ENCODE measurements at regions not wholly inside any gene's neighbourhood (a gene's known extent, or its start where the extent isn't known, plus 50 kb on each side); places are given as distances from the start of the nearest gene placed in this dataset.

GRCh38 chr12:116508145-116509121, 50.7 kb upstream of the MAP1LC3B2 start:
- Histone ChIP-seq H3K27me3 (no peaks in the 10 kb centered on the region), H3K27ac (peak overlapping the region in 1 of 4 donors; percentile 40), H3K36me3 (no peaks in the 10 kb centered on the region), H3K4me1 (peaks cover 8 to 18% (median 13%) of the 10 kb centered on the region in 4 donors), H3K9me3 (no peaks in the 10 kb centered on the region), H3K4me3 (peak overlapping the region; percentile 25 to 50 (median 42))
- TF ChIP-seq CTCF (IDR thresholded peaks at IDR 0.05): no peak
- no peak for TF ChIP-seq POLR2AphosphoS5 (IDR thresholded peaks at IDR 0.05)
- TF ChIP-seq POLR2A (IDR thresholded peaks at IDR 0.05): no peak
- no peak for TF ChIP-seq EP300 (IDR thresholded peaks at IDR 0.05)
- WGBS, 2 donors: 8 to 11% methylated on average over 15 to 51 of the region's 60 CpGs
- DNase-seq (peak; percentile 26 to 92), ATAC-seq (ENCODE audit: low FRiP score in 2 of 2) (peak in 1 of 2 donors; percentile 70)

Small RNA genes lying in the stretch of these regions (small RNA-seq; reads per million reads assigned to genes)
- gene MIR4472-2: 0 reads per million in 4 donors

All from upper lobe of left lung (tissue), 6 donors.